A549 (cell line): ENCODE measurements at regions not wholly inside any gene's neighbourhood (a gene's known extent, or its start where the extent isn't known, plus 50 kb on each side); places are given as distances from the start of the nearest gene placed in this dataset.

Source experiments
- CBX2 ChIP-seq: fragments of 200-600 bp; sonication (generic); IDR thresholded peaks from 2 replicates; pipeline ENCODE4 v1.6.1; 2016; ENCODE audit warnings: low read depth, mild to moderate bottlenecking, borderline replicate concordance
- CHD2 ChIP-seq: fragments of 150-350 bp; IDR thresholded peaks from 2 replicates; pipeline ENCODE4 v1.6.1; 2014; ENCODE audit warnings: low read length; ENCODE audit not compliant: partially characterized antibody
- FOSL2 ChIP-seq, 2 experiments: fragments of 450-650 bp in 1 of 2; fragments of >200 bp in 1 of 2; sonication (Bioruptor Twin) in 1 of 2; formaldehyde crosslinking; IDR thresholded peaks; 2 replicates each; pipeline versions ENCODE4 v1.5.0 to v1.6.1; 2016 to 2020; ENCODE audit warnings: mild to moderate bottlenecking in 1 of 2, moderate library complexity in 1 of 2
- GATA3 ChIP-seq: IDR thresholded peaks from 2 replicates; pipeline ENCODE4 v1.6.1; 2012; ENCODE audit warnings: borderline replicate concordance
- HOXA7 ChIP-seq: fragments of 250-450 bp; sonication (Bioruptor Pico); IDR thresholded peaks from 2 replicates; pipeline ENCODE4 v1.5.0; 2020; ENCODE audit warnings: mild to moderate bottlenecking, moderate library complexity
- JUN ChIP-seq, 2 experiments: fragments of >200 bp; sonication (Bioruptor Twin); formaldehyde crosslinking; IDR thresholded peaks; 2 replicates in 1 of 2; 3 replicates in 1 of 2; pipeline ENCODE4 v1.6.1; 2016 to 2017
- MAFK ChIP-seq: fragments of 450-650 bp; IDR thresholded peaks from 2 replicates; pipeline ENCODE4 v1.6.1; 2014; ENCODE audit not compliant: partially characterized antibody
- MYC ChIP-seq: IDR thresholded peaks from 2 replicates; pipeline ENCODE4 v1.6.1; 2012; ENCODE audit warnings: mild to moderate bottlenecking, inconsistent platforms, low read length, improper control_type of control experiment, borderline replicate concordance
- PHF8 ChIP-seq: fragments of 200-600 bp; sonication (generic); IDR thresholded peaks from 2 replicates; pipeline ENCODE4 v1.6.1; 2016; ENCODE audit warnings: low read depth, mild to moderate bottlenecking, antibody characterized with exemption, moderate library complexity, borderline replicate concordance
- POLR2A ChIP-seq: IDR thresholded peaks from 2 replicates; pipeline ENCODE4 v1.6.1; 2012; ENCODE audit warnings: mild to moderate bottlenecking, low read length
- SREBF2 ChIP-seq: fragments of 450-650 bp; IDR thresholded peaks from 2 replicates; pipeline ENCODE4 v1.6.1; 2014; ENCODE audit warnings: mild to moderate bottlenecking, moderate library complexity
- TF ChIP-seq, protein P1 (sequence below): fragments of >200 bp; sonication (Bioruptor Twin); formaldehyde crosslinking; IDR thresholded peaks from 3 replicates; pipeline ENCODE4 v1.5.1; 2016
- TF ChIP-seq, protein P2 (sequence below): IDR thresholded peaks from 2 replicates; pipeline ENCODE4 v1.6.1; 2012; ENCODE audit warnings: low read depth, borderline replicate concordance

DNA sequence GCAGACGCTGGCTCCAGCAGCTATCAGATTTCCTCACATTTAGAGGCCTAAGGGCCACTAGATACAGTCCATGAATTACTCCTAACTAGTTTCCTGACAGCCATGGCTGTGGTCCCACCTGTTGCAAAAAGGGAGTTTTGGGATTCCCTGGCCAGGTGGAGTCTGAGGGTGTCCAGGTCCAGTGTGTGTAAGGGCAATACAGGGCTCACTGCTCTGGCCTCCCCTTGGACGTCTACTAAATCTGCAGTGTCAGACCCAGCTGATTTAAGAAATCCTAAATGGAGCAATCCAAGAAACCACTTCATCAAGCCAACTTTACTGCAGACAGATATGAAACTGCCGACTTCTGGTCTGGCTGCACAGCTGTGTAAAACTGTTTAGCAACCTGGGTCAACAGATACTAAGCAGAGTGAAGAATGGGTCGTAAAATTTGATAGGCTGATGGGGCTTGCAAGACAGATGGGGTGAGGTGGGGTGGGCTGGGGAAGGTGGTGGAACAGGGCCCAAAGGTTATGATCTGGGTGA, 116.4 kb downstream of the GADD45G start:
- TF ChIP-seq HOXA7 = no peak
- TF ChIP-seq, protein P1, sequence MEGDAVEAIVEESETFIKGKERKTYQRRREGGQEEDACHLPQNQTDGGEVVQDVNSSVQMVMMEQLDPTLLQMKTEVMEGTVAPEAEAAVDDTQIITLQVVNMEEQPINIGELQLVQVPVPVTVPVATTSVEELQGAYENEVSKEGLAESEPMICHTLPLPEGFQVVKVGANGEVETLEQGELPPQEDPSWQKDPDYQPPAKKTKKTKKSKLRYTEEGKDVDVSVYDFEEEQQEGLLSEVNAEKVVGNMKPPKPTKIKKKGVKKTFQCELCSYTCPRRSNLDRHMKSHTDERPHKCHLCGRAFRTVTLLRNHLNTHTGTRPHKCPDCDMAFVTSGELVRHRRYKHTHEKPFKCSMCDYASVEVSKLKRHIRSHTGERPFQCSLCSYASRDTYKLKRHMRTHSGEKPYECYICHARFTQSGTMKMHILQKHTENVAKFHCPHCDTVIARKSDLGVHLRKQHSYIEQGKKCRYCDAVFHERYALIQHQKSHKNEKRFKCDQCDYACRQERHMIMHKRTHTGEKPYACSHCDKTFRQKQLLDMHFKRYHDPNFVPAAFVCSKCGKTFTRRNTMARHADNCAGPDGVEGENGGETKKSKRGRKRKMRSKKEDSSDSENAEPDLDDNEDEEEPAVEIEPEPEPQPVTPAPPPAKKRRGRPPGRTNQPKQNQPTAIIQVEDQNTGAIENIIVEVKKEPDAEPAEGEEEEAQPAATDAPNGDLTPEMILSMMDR = no peak
- no peak for TF ChIP-seq MYC
- no peak for TF ChIP-seq CBX2
- TF ChIP-seq CHD2 = no peak
- no peak for TF ChIP-seq SREBF2
- no peak for TF ChIP-seq FOSL2 (IDR thresholded peaks at IDR 0.05)
- TF ChIP-seq FOSL2 (CRISPR knock-in tag; IDR thresholded peaks at IDR 0.05) = no peak
- TF ChIP-seq, protein P2, sequence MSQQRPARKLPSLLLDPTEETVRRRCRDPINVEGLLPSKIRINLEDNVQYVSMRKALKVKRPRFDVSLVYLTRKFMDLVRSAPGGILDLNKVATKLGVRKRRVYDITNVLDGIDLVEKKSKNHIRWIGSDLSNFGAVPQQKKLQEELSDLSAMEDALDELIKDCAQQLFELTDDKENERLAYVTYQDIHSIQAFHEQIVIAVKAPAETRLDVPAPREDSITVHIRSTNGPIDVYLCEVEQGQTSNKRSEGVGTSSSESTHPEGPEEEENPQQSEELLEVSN = no peak
- TF ChIP-seq JUN (IDR thresholded peaks at IDR 0.05) = no peak
- no peak for TF ChIP-seq GATA3
- TF ChIP-seq MAFK = no peak
- TF ChIP-seq POLR2A = no peak
- no peak for TF ChIP-seq PHF8
